Activated T-helper 2 cell treated with anti-CD3 and anti-CD28 coated beads, Interferon-gamma antibody, Interleukin-2, Interleukin-4, amounts not matched to agents 10 μg/mL and 5 μg/mL and 100 μg/mL, durations not matched to agents 14 hours and 24 hours and 36 hours (primary cell): ENCODE measurements at regions not wholly inside any gene's neighbourhood (a gene's known extent, or its start where the extent isn't known, plus 50 kb on each side); places are given as distances from the start of the nearest gene placed in this dataset.

Experiments used
- DNase-seq: peaks from one replicate; pipeline ENCODE4 v3.0.0; 2021; ENCODE audit warnings: low spot score
- H3K27ac Mint-ChIP-seq: one replicate; pipeline ENCODE4 v1.8.0; 2021; ENCODE audit warnings: mixed read lengths
- H3K27me3 Mint-ChIP-seq: one replicate; pipeline ENCODE4 v1.8.0; 2021; ENCODE audit warnings: low read depth, mixed read lengths
- H3K36me3 Mint-ChIP-seq: one replicate; pipeline ENCODE4 v1.8.0; 2021; ENCODE audit warnings: low read depth, mixed read lengths
- H3K4me1 Mint-ChIP-seq: one replicate; pipeline ENCODE4 v1.8.0; 2021; ENCODE audit warnings: low read depth, mixed read lengths
- H3K4me3 Mint-ChIP-seq: one replicate; pipeline ENCODE4 v1.8.0; 2021; ENCODE audit warnings: low read depth, mild to moderate bottlenecking, moderate library complexity, mixed read lengths
- H3K9me3 Mint-ChIP-seq: one replicate; pipeline ENCODE4 v1.8.0; 2021; ENCODE audit warnings: mixed read lengths
- intact Hi-C: fragments of 100-400 bp; cut with micrococcal nuclease; formaldehyde crosslinking; loops from one replicate; pipeline ENCODE4 v1.15.1; 2023

GRCh38 chr10:78849115-78849514 is 219.7 kb upstream of the ZMIZ1 start:
- intact Hi-C loops = no loop called here
- H3K9me3 Mint-ChIP-seq = no peaks in the 10 kb centered on the region
- no peak overlapping the region for H3K27ac Mint-ChIP-seq
- H3K4me1 Mint-ChIP-seq = no peaks in the 10 kb centered on the region
- DNase-seq = no peak
- H3K4me3 Mint-ChIP-seq = no peak overlapping the region
- H3K36me3 Mint-ChIP-seq = no peaks in the 10 kb centered on the region
- no peaks in the 10 kb centered on the region for H3K27me3 Mint-ChIP-seq

- no peak overlapping the region for H3K27ac Mint-ChIP-seq
- H3K36me3 Mint-ChIP-seq = no peaks in the 10 kb centered on the region
- no peaks in the 10 kb centered on the region for H3K27me3 Mint-ChIP-seq
- H3K9me3 Mint-ChIP-seq = no peaks in the 10 kb centered on the region
- intact Hi-C loops = no loop called here
- no peak overlapping the region for H3K4me3 Mint-ChIP-seq
- H3K4me1 Mint-ChIP-seq = no peaks in the 10 kb centered on the region
- DNase-seq = no peak
Observed at GRCh38 chr10:78849731-78850130, 219.0 kb upstream of the ZMIZ1 start.

GRCh38 chr10:78850644-78851435 is 217.9 kb upstream of the ZMIZ1 start:
- DNase-seq = no peak
- Mint-ChIP-seq H3K4me1 (no peaks in the 10 kb centered on the region), H3K27me3 (no peaks in the 10 kb centered on the region), H3K27ac (no peak overlapping the region), H3K9me3 (no peaks in the 10 kb centered on the region), H3K36me3 (no peaks in the 10 kb centered on the region), H3K4me3 (no peak overlapping the region)
- intact Hi-C loops = no loop called here

- no peaks in the 10 kb centered on the region for H3K9me3 Mint-ChIP-seq
- H3K4me3 Mint-ChIP-seq = no peak overlapping the region
- intact Hi-C loops = loop anchor here (2.0 kb wide), 1 partner anchor 345 kb away; no protein-coding TSS in a partner anchor
- no peaks in the 10 kb centered on the region for H3K27me3 Mint-ChIP-seq
- H3K4me1 Mint-ChIP-seq = no peaks in the 10 kb centered on the region
- no peak for DNase-seq
- no peaks in the 10 kb centered on the region for H3K36me3 Mint-ChIP-seq
- no peak overlapping the region for H3K27ac Mint-ChIP-seq
Observed at GRCh38 chr10:78851647-78852046, 217.1 kb upstream of the ZMIZ1 start.

- Mint-ChIP-seq H3K9me3 (no peaks in the 10 kb centered on the region), H3K36me3 (no peaks in the 10 kb centered on the region), H3K27me3 (no peaks in the 10 kb centered on the region), H3K4me1 (no peaks in the 10 kb centered on the region), H3K27ac (no peak overlapping the region), H3K4me3 (no peak overlapping the region)
- DNase-seq = no peak
- intact Hi-C loops = loop anchor here (2.0 kb wide), 1 partner anchor 344 kb away; no protein-coding TSS in a partner anchor
Observed at GRCh38 chr10:78852466-78853240, 216.1 kb upstream of the ZMIZ1 start.

GRCh38 chr10:78853864-78854263 is 214.9 kb upstream of the ZMIZ1 start:
- Mint-ChIP-seq H3K27me3 (no peaks in the 10 kb centered on the region), H3K27ac (no peak overlapping the region), H3K4me3 (no peak overlapping the region), H3K4me1 (no peaks in the 10 kb centered on the region), H3K36me3 (no peaks in the 10 kb centered on the region), H3K9me3 (no peaks in the 10 kb centered on the region)
- no peak for DNase-seq
- intact Hi-C loops = loop anchor here (2.0 kb wide), 1 partner anchor 343 kb away; no protein-coding TSS in a partner anchor

GRCh38 chr10:78856421-78856820 is 212.3 kb upstream of the ZMIZ1 start:
- H3K27ac Mint-ChIP-seq = no peak overlapping the region
- no peaks in the 10 kb centered on the region for H3K9me3 Mint-ChIP-seq
- H3K4me1 Mint-ChIP-seq = no peaks in the 10 kb centered on the region
- no peaks in the 10 kb centered on the region for H3K27me3 Mint-ChIP-seq
- no peaks in the 10 kb centered on the region for H3K36me3 Mint-ChIP-seq
- intact Hi-C loops = no loop called here
- DNase-seq = no peak
- no peak overlapping the region for H3K4me3 Mint-ChIP-seq

GRCh38 chr10:78857193-78857592 is 211.6 kb upstream of the ZMIZ1 start:
- H3K4me1 Mint-ChIP-seq = no peaks in the 10 kb centered on the region
- H3K36me3 Mint-ChIP-seq = no peaks in the 10 kb centered on the region
- intact Hi-C loops = no loop called here
- no peak for DNase-seq
- no peak overlapping the region for H3K27ac Mint-ChIP-seq
- H3K9me3 Mint-ChIP-seq = no peaks in the 10 kb centered on the region
- H3K4me3 Mint-ChIP-seq = no peak overlapping the region
- H3K27me3 Mint-ChIP-seq = no peaks in the 10 kb centered on the region

- no peaks in the 10 kb centered on the region for H3K9me3 Mint-ChIP-seq
- no peak overlapping the region for H3K4me3 Mint-ChIP-seq
- no peak for DNase-seq
- no peaks in the 10 kb centered on the region for H3K36me3 Mint-ChIP-seq
- no peaks in the 10 kb centered on the region for H3K4me1 Mint-ChIP-seq
- H3K27ac Mint-ChIP-seq = no peak overlapping the region
- intact Hi-C loops = no loop called here
- no peaks in the 10 kb centered on the region for H3K27me3 Mint-ChIP-seq
Observed at GRCh38 chr10:78859266-78859665, 209.5 kb upstream of the ZMIZ1 start.

- DNase-seq = no peak
- H3K4me3 Mint-ChIP-seq = no peak overlapping the region
- H3K27ac Mint-ChIP-seq = no peak overlapping the region
- H3K36me3 Mint-ChIP-seq = no peaks in the 10 kb centered on the region
- intact Hi-C loops = no loop called here
- H3K9me3 Mint-ChIP-seq = no peaks in the 10 kb centered on the region
- H3K27me3 Mint-ChIP-seq = no peaks in the 10 kb centered on the region
- H3K4me1 Mint-ChIP-seq = no peaks in the 10 kb centered on the region
Observed at GRCh38 chr10:78859769-78860168, 209.0 kb upstream of the ZMIZ1 start.

- DNase-seq = no peak
- Mint-ChIP-seq H3K4me1 (no peaks in the 10 kb centered on the region), H3K36me3 (no peaks in the 10 kb centered on the region), H3K27ac (no peak overlapping the region), H3K27me3 (no peaks in the 10 kb centered on the region), H3K9me3 (no peaks in the 10 kb centered on the region), H3K4me3 (no peak overlapping the region)
- intact Hi-C loops = no loop called here
Observed at GRCh38 chr10:78860260-78860914, 208.4 kb upstream of the ZMIZ1 start.

- Mint-ChIP-seq H3K9me3 (no peaks in the 10 kb centered on the region), H3K27ac (no peak overlapping the region), H3K36me3 (no peaks in the 10 kb centered on the region), H3K4me3 (no peak overlapping the region), H3K27me3 (no peaks in the 10 kb centered on the region), H3K4me1 (no peaks in the 10 kb centered on the region)
- DNase-seq = no peak
- intact Hi-C loops = no loop called here
Observed at GRCh38 chr10:78861529-78862327, 207.0 kb upstream of the ZMIZ1 start.
